ENCODE measurements at regions not wholly inside any gene's neighbourhood (a gene's known extent, or its start where the extent isn't known, plus 50 kb on each side); places are given as distances from the start of the nearest gene placed in this dataset.

DNA sequence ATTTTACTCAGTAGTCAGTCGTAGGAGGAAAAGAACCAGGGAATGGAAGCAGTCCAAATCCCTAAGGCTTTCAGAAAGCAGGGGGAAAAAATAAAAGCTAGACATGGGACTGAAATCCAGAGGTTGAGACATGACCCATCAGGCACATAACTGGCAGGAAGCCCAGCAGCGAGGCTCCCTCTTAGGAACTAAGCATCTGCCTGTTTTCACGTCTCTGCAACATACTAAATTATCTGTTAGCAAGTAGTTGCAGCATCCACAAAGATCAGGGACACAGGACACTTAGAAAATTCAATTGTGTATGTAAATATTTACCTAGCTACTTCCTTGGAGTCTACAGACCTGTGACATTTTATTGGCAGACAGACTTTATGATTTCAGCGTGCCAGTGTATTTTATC lies 118.0 kb upstream of the EDNRA start:
- DNase-seq (peak in 3 of 4 donors; percentile 53 to 95 (median 87)), ATAC-seq (peak; percentile 42)
- H3K9me3 ChIP-seq = no peaks in the 10 kb centered on the region
- peaks cover 4 to 17% of the 10 kb centered on the region in 2 donors for H3K4me1 ChIP-seq
- TF ChIP-seq, protein P1, sequence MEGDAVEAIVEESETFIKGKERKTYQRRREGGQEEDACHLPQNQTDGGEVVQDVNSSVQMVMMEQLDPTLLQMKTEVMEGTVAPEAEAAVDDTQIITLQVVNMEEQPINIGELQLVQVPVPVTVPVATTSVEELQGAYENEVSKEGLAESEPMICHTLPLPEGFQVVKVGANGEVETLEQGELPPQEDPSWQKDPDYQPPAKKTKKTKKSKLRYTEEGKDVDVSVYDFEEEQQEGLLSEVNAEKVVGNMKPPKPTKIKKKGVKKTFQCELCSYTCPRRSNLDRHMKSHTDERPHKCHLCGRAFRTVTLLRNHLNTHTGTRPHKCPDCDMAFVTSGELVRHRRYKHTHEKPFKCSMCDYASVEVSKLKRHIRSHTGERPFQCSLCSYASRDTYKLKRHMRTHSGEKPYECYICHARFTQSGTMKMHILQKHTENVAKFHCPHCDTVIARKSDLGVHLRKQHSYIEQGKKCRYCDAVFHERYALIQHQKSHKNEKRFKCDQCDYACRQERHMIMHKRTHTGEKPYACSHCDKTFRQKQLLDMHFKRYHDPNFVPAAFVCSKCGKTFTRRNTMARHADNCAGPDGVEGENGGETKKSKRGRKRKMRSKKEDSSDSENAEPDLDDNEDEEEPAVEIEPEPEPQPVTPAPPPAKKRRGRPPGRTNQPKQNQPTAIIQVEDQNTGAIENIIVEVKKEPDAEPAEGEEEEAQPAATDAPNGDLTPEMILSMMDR (IDR thresholded peaks at IDR 0.05) = no peak
- H3K36me3 ChIP-seq = no peaks in the 10 kb centered on the region
- peak overlapping the region; percentile 71 to 89 for H3K27ac ChIP-seq
- H3K4me3 ChIP-seq = no peak overlapping the region
- H3K27me3 ChIP-seq = no peaks in the 10 kb centered on the region
- intact Hi-C loops (cut with DNase I) = no loop called here

DNA sequence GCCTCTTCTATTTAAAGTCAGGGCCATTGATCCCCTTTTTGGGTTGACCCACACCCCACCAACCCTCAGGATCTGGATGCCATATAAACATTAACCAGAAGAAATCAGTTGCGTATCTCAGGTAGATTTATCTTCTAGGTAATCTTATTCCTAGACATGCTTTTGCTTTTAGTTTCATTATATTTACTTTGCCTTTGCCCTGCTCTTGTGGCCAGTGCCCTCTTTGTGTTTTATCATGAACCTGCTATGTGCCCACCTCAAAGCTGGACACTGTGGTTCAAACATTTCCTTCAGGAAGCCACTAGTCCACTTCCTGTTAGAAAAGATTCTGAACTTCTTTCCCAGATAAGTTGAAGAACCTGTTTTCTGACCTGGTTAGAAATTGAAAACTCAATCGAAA lies 117.4 kb upstream of the EDNRA start:
- TF ChIP-seq, protein P1 (IDR thresholded peaks at IDR 0.05) = no peak
- Histone ChIP-seq H3K4me3 (no peak overlapping the region), H3K36me3 (no peaks in the 10 kb centered on the region), H3K4me1 (peaks cover 4 to 17% of the 10 kb centered on the region in 2 donors), H3K9me3 (no peaks in the 10 kb centered on the region), H3K27me3 (no peaks in the 10 kb centered on the region), H3K27ac (peak overlapping the region; percentile 71 to 89)
- DNase-seq (no peak), ATAC-seq (no peak)
- intact Hi-C loops (cut with DNase I) = no loop called here

DNA sequence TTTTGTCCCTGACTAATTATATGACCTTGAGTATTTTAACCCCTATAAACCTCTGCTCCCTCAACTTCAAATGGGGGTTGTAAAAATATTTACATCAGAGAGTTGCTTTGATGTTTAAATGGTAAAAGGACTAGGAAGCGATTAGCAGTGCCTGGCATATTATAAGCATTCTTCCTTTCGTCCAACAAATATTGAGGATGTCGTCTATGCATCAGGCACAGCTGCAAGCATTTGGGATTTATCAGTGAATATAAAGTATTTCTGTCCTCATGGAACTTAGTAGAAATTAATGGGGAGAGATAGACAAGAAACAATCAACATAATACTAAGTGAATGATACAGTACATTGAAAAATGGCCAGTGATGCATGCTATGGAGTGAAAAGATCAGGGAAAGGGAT lies 115.5 kb upstream of the EDNRA start:
- Histone ChIP-seq H3K27me3 (no peaks in the 10 kb centered on the region), H3K4me3 (no peak overlapping the region), H3K27ac (no peak overlapping the region), H3K9me3 (no peaks in the 10 kb centered on the region), H3K4me1 (peaks cover 4 to 17% of the 10 kb centered on the region in 2 donors), H3K36me3 (no peaks in the 10 kb centered on the region)
- intact Hi-C loops (cut with DNase I) = no loop called here
- ATAC-seq (no peak), DNase-seq (no peak)
- TF ChIP-seq, protein P1 (IDR thresholded peaks at IDR 0.05) = no peak

DNA sequence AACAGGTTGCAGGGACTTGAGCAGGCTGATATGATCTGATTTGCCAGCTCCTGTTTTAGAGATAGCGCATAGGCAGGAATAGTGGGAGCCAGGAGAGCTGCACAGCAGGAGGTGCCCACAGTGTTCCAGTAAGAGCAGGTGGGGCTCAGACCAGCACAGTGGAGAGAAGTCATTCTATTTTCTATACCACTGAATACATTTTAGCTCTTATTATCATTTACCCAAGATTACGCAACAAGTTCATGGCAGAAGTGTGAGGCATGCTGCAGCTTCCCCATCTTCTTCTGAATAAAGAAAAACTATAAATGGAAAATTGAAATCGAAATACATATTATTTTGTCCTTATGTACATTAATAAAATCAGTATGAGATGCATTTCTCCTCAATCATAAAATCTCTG lies 114.7 kb upstream of the EDNRA start:
- no peaks in the 10 kb centered on the region for H3K27me3 ChIP-seq
- ATAC-seq (no peak), DNase-seq (no peak)
- H3K4me3 ChIP-seq = no peak overlapping the region
- intact Hi-C loops (cut with DNase I) = no loop called here
- H3K36me3 ChIP-seq = no peaks in the 10 kb centered on the region
- TF ChIP-seq, protein P1 (IDR thresholded peaks at IDR 0.05) = no peak
- no peaks in the 10 kb centered on the region for H3K9me3 ChIP-seq
- no peak overlapping the region for H3K27ac ChIP-seq
- peaks cover under 1 to 18% of the 10 kb centered on the region in 2 donors for H3K4me1 ChIP-seq

DNA sequence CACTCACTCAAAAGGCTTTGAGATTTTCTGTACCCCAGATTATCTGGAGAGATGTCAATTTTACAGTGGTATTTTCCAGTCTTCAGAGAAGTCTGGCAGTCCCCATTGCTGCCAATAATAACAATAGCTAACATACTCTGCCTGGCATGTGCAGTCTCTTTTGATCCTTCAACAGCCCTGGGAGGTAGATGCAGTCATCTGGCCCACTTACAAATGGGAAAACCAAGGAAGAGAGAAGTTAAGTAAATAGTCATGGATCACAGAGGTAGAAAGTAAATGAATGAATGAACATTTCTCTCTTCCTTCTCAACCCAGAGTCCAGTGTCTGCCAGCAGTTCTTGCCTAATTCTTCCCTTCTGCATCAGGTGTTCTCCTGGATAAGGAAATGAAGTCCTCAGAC lies 113.0 kb upstream of the EDNRA start:
- Histone ChIP-seq H3K4me1 (peaks cover 0 to 9% of the 10 kb centered on the region in 2 donors), H3K27me3 (no peaks in the 10 kb centered on the region), H3K27ac (no peak overlapping the region), H3K36me3 (no peaks in the 10 kb centered on the region), H3K4me3 (no peak overlapping the region), H3K9me3 (no peaks in the 10 kb centered on the region)
- ATAC-seq (no peak), DNase-seq (no peak)
- intact Hi-C loops (cut with DNase I) = no loop called here
- TF ChIP-seq, protein P1 (IDR thresholded peaks at IDR 0.05) = no peak

Data from left lung (tissue), 4 donors.